Kidney (tissue), 13 donors: ENCODE measurements at regions not wholly inside any gene's neighbourhood (a gene's known extent, or its start where the extent isn't known, plus 50 kb on each side); places are given as distances from the start of the nearest gene placed in this dataset.

ENCODE experiments used
- DNase-seq, 5 donors: peaks; one replicate each; pipeline ENCODE4 v3.0.0-alpha.2; 2013 to 2020
- FAIRE-seq: peaks from 2 replicates; lab custom pipeline; 2012; peaks lifted over from hg19 to GRCh38; lab: Jason Lieb, UNC
- H3K27ac ChIP-seq, 2 donors: one replicate each; pipeline ENCODE4 v1.7.0; 2013; ENCODE audit warnings: low read depth in 2 of 2, low read length in 2 of 2, inconsistent platforms in 1 of 2
- H3K27me3 ChIP-seq: one replicate; pipeline ENCODE4 v1.7.1; 2013; ENCODE audit warnings: low read length, inconsistent platforms; ENCODE audit not compliant: control insufficient read depth, insufficient read depth
- H3K36me3 ChIP-seq, 3 donors: one replicate each; pipeline versions ENCODE4 v1.7.0 to v1.7.1; 2013; ENCODE audit warnings: low read length in 3 of 3, control low read depth in 1 of 3, inconsistent platforms in 1 of 3; ENCODE audit not compliant: insufficient read depth in 3 of 3, control insufficient read depth in 2 of 3
- H3K4me1 ChIP-seq, 3 donors: one replicate each; pipeline versions ENCODE4 v1.7.0 to v1.7.1; 2013; ENCODE audit warnings: low read length in 3 of 3, inconsistent platforms in 1 of 3, low read depth in 1 of 3; ENCODE audit not compliant: control insufficient read depth in 2 of 3, insufficient read depth in 2 of 3
- H3K4me3 ChIP-seq, 3 donors: one replicate each; pipeline versions ENCODE4 v1.7.0 to v1.8.1; 2013; ENCODE audit warnings: low read length in 3 of 3, control low read depth in 1 of 3, inconsistent platforms in 1 of 3
- H3K9ac ChIP-seq, 3 donors: one replicate each; pipeline versions ENCODE4 v1.7.0 to v1.7.1; 2013; ENCODE audit warnings: low read length in 3 of 3, control low read depth in 1 of 3, inconsistent platforms in 1 of 3
- H3K9me3 ChIP-seq, 3 donors: one replicate each; pipeline versions ENCODE4 v1.7.0 to v1.7.1; 2013; ENCODE audit warnings: low read length in 3 of 3, control low read depth in 1 of 3, inconsistent platforms in 1 of 3; ENCODE audit not compliant: control insufficient read depth in 2 of 3, insufficient read depth in 1 of 3
- intact Hi-C: fragments of 100-400 bp; cut with DNase I; formaldehyde crosslinking; loops from one replicate; pipeline ENCODE4 v1.11.1; 2022
- TF ChIP-seq, protein P1 (sequence below): IDR thresholded peaks from 3 replicates; pipeline ENCODE4 v1.5.1; 2012; ENCODE audit warnings: mild to moderate bottlenecking, moderate library complexity, borderline replicate concordance; ENCODE audit not compliant: insufficient read depth; ENCODE audit errors: extremely low read depth
- donor health status: control.
- donor health status: control.
- donor health status: control.
- donor health status: control.
- donor health status: control.
- donor health status: DM: yes; HTN: yes; CAD: no.
- donor health status: Normal renal cell carcinoma (clear cell type).

DNA sequence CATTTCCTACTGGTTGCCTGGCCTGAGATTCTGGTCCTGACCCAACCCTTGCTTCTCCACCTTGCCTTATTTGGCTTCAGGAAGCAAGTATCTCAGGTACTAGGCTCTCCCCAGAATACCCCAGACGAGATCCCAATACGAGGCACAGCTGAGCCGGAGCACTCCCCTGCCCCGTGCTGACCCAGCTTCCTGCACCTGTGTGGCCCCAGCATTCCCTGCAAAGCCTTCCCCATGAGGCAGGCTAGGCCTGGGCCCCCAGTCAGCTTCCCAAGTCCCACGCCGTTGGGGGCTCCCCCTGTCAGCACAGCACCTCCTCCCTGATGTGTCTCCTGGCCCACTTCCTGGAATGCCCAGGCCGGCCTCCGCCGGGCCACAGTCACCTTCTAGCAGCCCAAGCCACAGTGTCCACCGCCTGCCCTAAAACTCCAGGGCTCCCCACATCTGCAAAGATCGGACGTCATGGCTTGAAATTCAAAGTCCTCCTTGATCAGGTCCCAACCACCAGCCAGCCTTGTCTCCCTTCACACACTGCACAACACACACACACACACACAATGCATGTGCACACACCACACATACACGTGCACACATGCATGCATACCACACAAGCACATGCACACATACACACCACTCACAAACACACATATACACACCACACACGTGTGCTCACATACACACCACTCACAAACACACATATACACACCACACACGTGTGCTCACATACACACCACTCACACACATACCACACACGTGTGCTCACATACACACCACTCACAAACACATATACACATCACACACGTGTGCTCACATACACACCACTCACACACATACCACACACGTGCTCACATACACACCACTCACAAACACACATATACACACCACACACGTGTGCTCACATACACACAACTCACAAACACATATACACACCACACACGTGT, 78.9 kb upstream of the FOXK1 start:
- FAIRE-seq (no peak), DNase-seq (no peak)
- Histone ChIP-seq H3K27ac (no peak overlapping the region), H3K4me3 (no peak overlapping the region), H3K4me1 (no peaks in the 10 kb centered on the region), H3K36me3 (no peaks in the 10 kb centered on the region), H3K27me3 (no peaks in the 10 kb centered on the region), H3K9ac (no peak overlapping the region), H3K9me3 (no peaks in the 10 kb centered on the region)
- TF ChIP-seq, protein P1, sequence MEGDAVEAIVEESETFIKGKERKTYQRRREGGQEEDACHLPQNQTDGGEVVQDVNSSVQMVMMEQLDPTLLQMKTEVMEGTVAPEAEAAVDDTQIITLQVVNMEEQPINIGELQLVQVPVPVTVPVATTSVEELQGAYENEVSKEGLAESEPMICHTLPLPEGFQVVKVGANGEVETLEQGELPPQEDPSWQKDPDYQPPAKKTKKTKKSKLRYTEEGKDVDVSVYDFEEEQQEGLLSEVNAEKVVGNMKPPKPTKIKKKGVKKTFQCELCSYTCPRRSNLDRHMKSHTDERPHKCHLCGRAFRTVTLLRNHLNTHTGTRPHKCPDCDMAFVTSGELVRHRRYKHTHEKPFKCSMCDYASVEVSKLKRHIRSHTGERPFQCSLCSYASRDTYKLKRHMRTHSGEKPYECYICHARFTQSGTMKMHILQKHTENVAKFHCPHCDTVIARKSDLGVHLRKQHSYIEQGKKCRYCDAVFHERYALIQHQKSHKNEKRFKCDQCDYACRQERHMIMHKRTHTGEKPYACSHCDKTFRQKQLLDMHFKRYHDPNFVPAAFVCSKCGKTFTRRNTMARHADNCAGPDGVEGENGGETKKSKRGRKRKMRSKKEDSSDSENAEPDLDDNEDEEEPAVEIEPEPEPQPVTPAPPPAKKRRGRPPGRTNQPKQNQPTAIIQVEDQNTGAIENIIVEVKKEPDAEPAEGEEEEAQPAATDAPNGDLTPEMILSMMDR = no peak
- intact Hi-C loops = no loop called here

DNA sequence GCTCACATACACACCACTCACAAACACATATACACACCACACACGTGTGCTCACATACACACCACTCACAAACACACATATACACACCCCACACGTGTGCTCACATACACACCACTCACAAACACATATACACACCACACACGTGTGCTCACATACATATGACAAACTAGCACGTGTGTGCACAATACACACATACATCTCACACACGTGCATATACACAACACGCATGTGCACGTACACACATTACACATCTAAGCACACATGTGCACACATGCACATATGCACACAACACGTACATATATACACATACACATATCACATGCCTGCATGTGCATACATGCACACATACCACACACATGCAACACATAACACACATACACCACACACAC, 78.3 kb upstream of the FOXK1 start:
- Histone ChIP-seq H3K36me3 (no peaks in the 10 kb centered on the region), H3K4me1 (no peaks in the 10 kb centered on the region), H3K27ac (no peak overlapping the region), H3K4me3 (no peak overlapping the region), H3K9ac (no peak overlapping the region), H3K9me3 (no peaks in the 10 kb centered on the region), H3K27me3 (no peaks in the 10 kb centered on the region)
- no peak for DNase-seq
- intact Hi-C loops = no loop called here
- TF ChIP-seq, protein P1 = no peak
- no peak for FAIRE-seq

DNA sequence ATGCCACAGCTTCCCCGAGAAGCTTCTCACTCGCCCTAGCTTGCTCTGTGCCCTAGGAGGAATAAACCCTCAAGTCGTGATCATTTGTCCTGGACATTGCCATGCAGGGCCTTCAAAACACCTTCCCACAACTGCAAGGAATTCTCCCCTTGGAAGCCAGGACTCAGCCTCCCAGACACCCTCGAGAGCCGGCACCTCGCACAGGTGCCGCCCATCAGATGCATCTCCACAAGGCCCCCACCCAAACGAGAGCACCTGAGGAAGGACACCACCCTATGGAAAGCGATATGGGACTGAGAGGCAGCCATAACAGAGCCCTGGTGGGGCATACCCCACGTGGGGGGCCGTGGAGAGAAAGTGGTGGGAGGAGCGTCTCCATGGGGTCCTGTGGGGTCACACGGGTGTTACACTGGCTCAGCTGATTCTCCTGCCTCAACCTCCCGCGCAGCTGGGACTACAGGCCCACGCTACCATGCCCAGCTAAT, 77.6 kb upstream of the FOXK1 start:
- H3K9me3 ChIP-seq = no peaks in the 10 kb centered on the region
- H3K36me3 ChIP-seq = no peaks in the 10 kb centered on the region
- H3K27ac ChIP-seq = no peak overlapping the region
- H3K4me1 ChIP-seq = no peaks in the 10 kb centered on the region
- H3K9ac ChIP-seq = no peak overlapping the region
- DNase-seq (no peak), FAIRE-seq (no peak)
- no peak overlapping the region for H3K4me3 ChIP-seq
- H3K27me3 ChIP-seq = no peaks in the 10 kb centered on the region
- intact Hi-C loops = no loop called here
- TF ChIP-seq, protein P1 = no peak
